ENCODE measurements at regions not wholly inside any gene's neighbourhood (a gene's known extent, or its start where the extent isn't known, plus 50 kb on each side); places are given as distances from the start of the nearest gene placed in this dataset.

DNA sequence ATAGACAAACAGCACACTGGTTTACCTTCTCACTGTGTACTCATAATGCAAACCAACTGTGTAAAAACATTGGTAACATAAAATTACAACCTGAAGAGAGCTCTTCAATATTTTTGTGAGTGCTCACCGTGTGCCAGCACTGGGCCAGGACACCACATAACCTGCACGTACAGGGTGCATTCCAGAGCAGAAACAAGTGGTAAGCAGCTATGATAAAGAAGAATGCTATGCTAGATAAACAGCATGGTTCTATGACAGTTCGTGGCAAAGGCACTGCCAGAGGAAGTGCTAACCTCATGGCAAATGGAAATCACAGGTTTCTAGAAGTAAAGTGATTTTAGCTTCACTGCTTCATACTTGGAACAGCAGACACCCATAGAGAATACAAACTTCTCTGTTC, 343.5 kb downstream of the MTX2 start:
- DNase-seq (ENCODE audit: low spot score in 2 of 2, unreplicated experiment in 2 of 2), result no peak
- Mint-ChIP-seq H3K27me3 (ENCODE audit: low read depth) (peaks cover 2% of the 10 kb centered on the region), H3K36me3 (no peaks in the 10 kb centered on the region), H3K4me3 (no peak overlapping the region), H3K4me1 (peaks cover 24% of the 10 kb centered on the region), H3K27ac (no peak overlapping the region), H3K9me3 (no peaks in the 10 kb centered on the region)
- TF ChIP-seq, protein P1, sequence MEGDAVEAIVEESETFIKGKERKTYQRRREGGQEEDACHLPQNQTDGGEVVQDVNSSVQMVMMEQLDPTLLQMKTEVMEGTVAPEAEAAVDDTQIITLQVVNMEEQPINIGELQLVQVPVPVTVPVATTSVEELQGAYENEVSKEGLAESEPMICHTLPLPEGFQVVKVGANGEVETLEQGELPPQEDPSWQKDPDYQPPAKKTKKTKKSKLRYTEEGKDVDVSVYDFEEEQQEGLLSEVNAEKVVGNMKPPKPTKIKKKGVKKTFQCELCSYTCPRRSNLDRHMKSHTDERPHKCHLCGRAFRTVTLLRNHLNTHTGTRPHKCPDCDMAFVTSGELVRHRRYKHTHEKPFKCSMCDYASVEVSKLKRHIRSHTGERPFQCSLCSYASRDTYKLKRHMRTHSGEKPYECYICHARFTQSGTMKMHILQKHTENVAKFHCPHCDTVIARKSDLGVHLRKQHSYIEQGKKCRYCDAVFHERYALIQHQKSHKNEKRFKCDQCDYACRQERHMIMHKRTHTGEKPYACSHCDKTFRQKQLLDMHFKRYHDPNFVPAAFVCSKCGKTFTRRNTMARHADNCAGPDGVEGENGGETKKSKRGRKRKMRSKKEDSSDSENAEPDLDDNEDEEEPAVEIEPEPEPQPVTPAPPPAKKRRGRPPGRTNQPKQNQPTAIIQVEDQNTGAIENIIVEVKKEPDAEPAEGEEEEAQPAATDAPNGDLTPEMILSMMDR (IDR thresholded peaks at IDR 0.05; ENCODE audit: unreplicated experiment), result no peak

GRCh38 chr2:176613323-176613987, 344.2 kb downstream of the MTX2 start:
- Mint-ChIP-seq H3K9me3 (no peaks in the 10 kb centered on the region), H3K4me3 (no peak overlapping the region), H3K27ac (no peak overlapping the region), H3K36me3 (no peaks in the 10 kb centered on the region), H3K4me1 (peaks cover 24% of the 10 kb centered on the region), H3K27me3 (ENCODE audit: low read depth) (peaks cover 2% of the 10 kb centered on the region)
- no peak for DNase-seq (ENCODE audit: low spot score in 2 of 2, unreplicated experiment in 2 of 2)
- TF ChIP-seq, protein P1 (IDR thresholded peaks at IDR 0.05; ENCODE audit: unreplicated experiment), result no peak

DNA sequence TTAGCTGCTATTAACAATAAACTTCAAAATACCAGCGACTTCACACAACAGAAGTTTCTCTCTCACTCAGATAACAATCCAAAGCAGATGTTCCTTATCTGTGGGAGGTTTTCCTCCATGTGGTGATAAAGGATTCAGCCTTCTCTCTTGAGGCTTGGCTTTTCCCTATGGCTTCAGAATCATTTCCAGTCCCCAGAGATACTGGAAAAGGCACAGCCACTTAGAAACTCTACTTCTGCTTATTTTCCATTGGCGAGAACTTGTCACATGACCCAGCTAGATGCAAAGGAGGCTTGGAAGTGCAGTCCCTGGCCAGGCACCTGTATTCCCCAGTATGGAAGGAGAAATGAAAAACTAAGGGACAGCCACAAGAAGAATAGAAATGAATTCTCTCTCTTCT, 344.8 kb downstream of the MTX2 start:
- Mint-ChIP-seq H3K9me3 (no peaks in the 10 kb centered on the region), H3K4me1 (peaks cover 24% of the 10 kb centered on the region), H3K4me3 (no peak overlapping the region)

DNA sequence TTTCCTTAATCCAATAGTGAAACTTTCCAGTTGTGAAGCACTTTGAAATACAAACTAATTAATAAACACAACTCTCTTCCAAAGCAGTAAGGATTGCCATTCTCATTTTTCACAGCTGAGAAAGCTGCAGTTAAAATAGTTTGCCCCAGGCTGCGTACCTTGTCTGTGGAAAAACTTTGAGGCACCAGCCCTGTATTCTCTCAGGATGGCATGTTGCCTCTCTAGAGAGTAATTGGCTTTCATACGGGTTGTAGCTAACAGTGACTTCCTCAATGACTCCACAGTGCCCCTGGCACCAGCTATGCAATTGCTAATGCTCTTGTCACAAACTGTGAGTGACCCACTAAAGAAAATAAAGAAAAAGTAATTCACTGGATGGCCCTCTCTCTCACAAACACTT, 345.7 kb downstream of the MTX2 start:
- Mint-ChIP-seq H3K36me3 (no peaks in the 10 kb centered on the region), H3K4me1 (peaks cover 24% of the 10 kb centered on the region), H3K27me3 (ENCODE audit: low read depth) (peaks cover 2% of the 10 kb centered on the region), H3K4me3 (no peak overlapping the region), H3K27ac (no peak overlapping the region), H3K9me3 (peaks cover 2% of the 10 kb centered on the region)
- TF ChIP-seq, protein P1 (IDR thresholded peaks at IDR 0.05; ENCODE audit: unreplicated experiment), result no peak
- no peak for DNase-seq (ENCODE audit: low spot score in 2 of 2, unreplicated experiment in 2 of 2)

More for the DNA sequence above, 344.8 kb downstream of the MTX2 start:
- Mint-ChIP-seq H3K27ac (peak overlapping the region; percentile 41), H3K27me3 (ENCODE audit: low read depth) (peaks cover 2% of the 10 kb centered on the region), H3K36me3 (no peaks in the 10 kb centered on the region)
- TF ChIP-seq, protein P1 (IDR thresholded peaks at IDR 0.05; ENCODE audit: unreplicated experiment), result no peak
- no peak for DNase-seq (ENCODE audit: low spot score in 2 of 2, unreplicated experiment in 2 of 2)

GRCh38 chr2:176619504-176619903, 350.3 kb downstream of the MTX2 start:
- no peak for DNase-seq (ENCODE audit: low spot score in 2 of 2, unreplicated experiment in 2 of 2)
- TF ChIP-seq, protein P1 (IDR thresholded peaks at IDR 0.05; ENCODE audit: unreplicated experiment), result no peak
- peaks cover 18% of the 10 kb centered on the region for H3K27me3 Mint-ChIP-seq (ENCODE audit: low read depth)
- peaks cover 17% of the 10 kb centered on the region for H3K9me3 Mint-ChIP-seq
- no peaks in the 10 kb centered on the region for H3K36me3 Mint-ChIP-seq
- no peak overlapping the region for H3K27ac Mint-ChIP-seq
- H3K4me3 Mint-ChIP-seq, result no peak overlapping the region
- peaks cover 12% of the 10 kb centered on the region for H3K4me1 Mint-ChIP-seq
